Upper lobe of right lung (tissue), 1 donor: ENCODE measurements at regions not wholly inside any gene's neighbourhood (a gene's known extent, or its start where the extent isn't known, plus 50 kb on each side); places are given as distances from the start of the nearest gene placed in this dataset.

Experiments used
- ATAC-seq: fragments of 200-7000 bp; cut with Tn5 transposase; one replicate; pipeline ENCODE4 v1.9.1; 2020; ENCODE audit warnings: mild to moderate bottlenecking, moderate library complexity
- DNase-seq: peaks from one replicate; pipeline ENCODE4 v3.0.0-alpha.2; 2020
- H3K27ac ChIP-seq: fragments of 200-600 bp; one replicate; pipeline ENCODE4 v1.8.0; 2022
- H3K27me3 ChIP-seq: fragments of 200-600 bp; one replicate; pipeline ENCODE4 v1.8.0; 2022; ENCODE audit warnings: mild to moderate bottlenecking
- H3K36me3 ChIP-seq: fragments of 200-600 bp; one replicate; pipeline ENCODE4 v1.8.0; 2022
- H3K4me1 ChIP-seq: fragments of 200-600 bp; one replicate; pipeline ENCODE4 v1.8.0; 2022
- H3K4me3 ChIP-seq: fragments of 200-600 bp; one replicate; pipeline ENCODE4 v1.8.0; 2022; ENCODE audit warnings: mild to moderate bottlenecking
- H3K9me3 ChIP-seq: fragments of 200-600 bp; one replicate; pipeline ENCODE4 v1.8.0; 2022
- intact Hi-C: fragments of 100-400 bp; cut with DNase I; formaldehyde crosslinking; loops from one replicate; pipeline ENCODE4 v1.11.0; 2022
- TF ChIP-seq, protein P1 (sequence below): fragments of 200-600 bp; IDR thresholded peaks from one replicate; pipeline ENCODE4 v1.8.0; 2022; ENCODE audit warnings: antibody characterized with exemption
- donor health status: DM: no; HTN: yes; CAD: no; lungs with severe emphysema.

DNA sequence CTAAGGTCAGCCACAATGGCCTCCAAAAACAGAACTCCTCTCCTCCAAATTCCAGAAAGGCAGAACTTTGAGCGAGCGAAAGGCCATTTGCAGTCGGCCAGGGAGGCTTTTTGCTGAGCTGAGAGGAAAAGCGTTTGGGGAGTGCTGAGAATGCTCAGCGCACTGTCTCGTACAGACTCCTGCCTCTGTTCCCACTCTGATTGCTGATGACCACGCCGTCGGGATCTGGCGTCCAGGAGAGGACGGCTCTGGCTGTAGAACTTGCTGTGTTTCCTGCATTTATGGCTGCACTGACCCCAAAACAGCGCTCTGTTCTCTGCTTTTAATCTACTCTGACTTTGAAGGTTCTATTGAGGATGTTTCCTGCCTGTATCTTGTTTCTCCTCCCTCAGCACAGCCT is 82.4 kb upstream of the WSCD2 start:
- no peak overlapping the region for H3K27ac ChIP-seq
- H3K9me3 ChIP-seq = no peaks in the 10 kb centered on the region
- TF ChIP-seq, protein P1, sequence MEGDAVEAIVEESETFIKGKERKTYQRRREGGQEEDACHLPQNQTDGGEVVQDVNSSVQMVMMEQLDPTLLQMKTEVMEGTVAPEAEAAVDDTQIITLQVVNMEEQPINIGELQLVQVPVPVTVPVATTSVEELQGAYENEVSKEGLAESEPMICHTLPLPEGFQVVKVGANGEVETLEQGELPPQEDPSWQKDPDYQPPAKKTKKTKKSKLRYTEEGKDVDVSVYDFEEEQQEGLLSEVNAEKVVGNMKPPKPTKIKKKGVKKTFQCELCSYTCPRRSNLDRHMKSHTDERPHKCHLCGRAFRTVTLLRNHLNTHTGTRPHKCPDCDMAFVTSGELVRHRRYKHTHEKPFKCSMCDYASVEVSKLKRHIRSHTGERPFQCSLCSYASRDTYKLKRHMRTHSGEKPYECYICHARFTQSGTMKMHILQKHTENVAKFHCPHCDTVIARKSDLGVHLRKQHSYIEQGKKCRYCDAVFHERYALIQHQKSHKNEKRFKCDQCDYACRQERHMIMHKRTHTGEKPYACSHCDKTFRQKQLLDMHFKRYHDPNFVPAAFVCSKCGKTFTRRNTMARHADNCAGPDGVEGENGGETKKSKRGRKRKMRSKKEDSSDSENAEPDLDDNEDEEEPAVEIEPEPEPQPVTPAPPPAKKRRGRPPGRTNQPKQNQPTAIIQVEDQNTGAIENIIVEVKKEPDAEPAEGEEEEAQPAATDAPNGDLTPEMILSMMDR = no peak
- intact Hi-C loops = no loop called here
- H3K27me3 ChIP-seq = peaks cover 4% of the 10 kb centered on the region
- no peaks in the 10 kb centered on the region for H3K4me1 ChIP-seq
- no peaks in the 10 kb centered on the region for H3K36me3 ChIP-seq
- ATAC-seq = no peak
- DNase-seq = no peak
- H3K4me3 ChIP-seq = no peak overlapping the region

DNA sequence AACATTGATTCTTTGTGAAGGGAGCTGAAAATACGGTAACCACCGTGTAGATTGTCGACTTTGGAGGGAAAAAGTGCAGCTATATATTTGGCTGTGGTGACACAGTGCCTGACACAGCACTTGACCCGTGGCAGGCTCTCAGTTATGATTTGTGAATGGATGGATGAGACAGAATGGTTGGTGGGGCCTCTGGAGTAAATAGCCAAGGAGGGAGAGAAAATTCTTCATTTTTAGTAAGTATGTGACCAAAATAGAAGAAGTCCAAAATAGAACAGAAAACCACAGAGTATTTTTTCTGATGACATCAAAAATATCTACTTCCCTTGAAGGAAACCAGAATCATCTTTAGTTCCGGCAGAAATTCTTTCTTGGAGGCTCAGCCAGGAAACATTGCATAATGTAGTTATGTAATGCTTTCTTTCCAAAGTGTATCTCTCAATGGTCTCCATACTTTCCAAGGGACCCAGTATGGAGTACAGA is 82.0 kb upstream of the WSCD2 start:
- ATAC-seq = no peak
- Histone ChIP-seq H3K36me3 (no peaks in the 10 kb centered on the region), H3K27ac (no peak overlapping the region), H3K27me3 (peaks cover 4% of the 10 kb centered on the region), H3K9me3 (no peaks in the 10 kb centered on the region), H3K4me1 (no peaks in the 10 kb centered on the region), H3K4me3 (no peak overlapping the region)
- no peak for DNase-seq
- intact Hi-C loops = no loop called here
- TF ChIP-seq, protein P1 = no peak

DNA sequence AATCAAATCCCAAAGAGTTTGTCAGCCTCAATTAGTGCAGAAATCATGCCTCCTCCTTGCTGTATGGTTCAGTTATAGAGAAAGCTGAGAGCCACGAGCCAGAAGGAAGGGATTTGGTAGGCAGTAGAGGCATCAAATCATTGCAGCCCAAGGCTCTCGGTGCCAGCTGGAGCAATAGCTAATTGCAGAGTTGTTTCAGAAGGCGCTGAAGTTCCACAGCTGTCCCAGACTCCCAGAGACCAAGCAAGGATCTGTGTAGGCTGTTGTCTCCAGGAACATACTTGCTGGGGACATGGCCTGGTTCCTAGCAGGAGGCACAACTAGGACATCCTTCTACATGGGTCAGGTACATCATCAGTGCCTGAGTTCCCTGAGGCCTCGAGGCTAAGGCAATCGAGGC is 80.4 kb upstream of the WSCD2 start:
- ATAC-seq (no peak), DNase-seq (no peak)
- Histone ChIP-seq H3K4me1 (no peaks in the 10 kb centered on the region), H3K9me3 (no peaks in the 10 kb centered on the region), H3K27ac (no peak overlapping the region), H3K4me3 (no peak overlapping the region), H3K36me3 (no peaks in the 10 kb centered on the region), H3K27me3 (peaks cover 4% of the 10 kb centered on the region)
- intact Hi-C loops = no loop called here
- TF ChIP-seq, protein P1 = no peak

DNA sequence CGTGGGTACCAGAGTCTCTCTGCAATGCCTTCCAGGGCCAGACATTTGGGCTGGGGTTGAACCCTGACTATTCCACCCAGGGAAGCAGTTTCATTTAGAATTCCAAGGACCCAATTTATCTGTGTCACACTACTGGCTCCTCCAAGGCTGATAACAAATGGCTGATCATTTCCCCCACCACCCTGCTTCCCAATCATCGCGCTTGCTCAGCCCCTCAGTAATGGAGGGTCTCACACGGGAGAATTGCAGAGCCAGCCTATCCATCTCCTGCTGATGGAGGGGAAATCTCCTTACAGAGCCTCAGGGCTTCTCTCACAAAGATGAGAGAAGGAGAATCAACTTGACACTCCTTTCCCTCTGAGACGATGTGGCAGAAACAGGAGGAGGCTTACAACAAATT is 78.4 kb upstream of the WSCD2 start:
- no peaks in the 10 kb centered on the region for H3K27me3 ChIP-seq
- intact Hi-C loops = no loop called here
- TF ChIP-seq, protein P1 = no peak
- H3K4me3 ChIP-seq = no peak overlapping the region
- DNase-seq (no peak), ATAC-seq (no peak)
- no peak overlapping the region for H3K27ac ChIP-seq
- no peaks in the 10 kb centered on the region for H3K4me1 ChIP-seq
- H3K36me3 ChIP-seq = no peaks in the 10 kb centered on the region
- H3K9me3 ChIP-seq = no peaks in the 10 kb centered on the region

DNA sequence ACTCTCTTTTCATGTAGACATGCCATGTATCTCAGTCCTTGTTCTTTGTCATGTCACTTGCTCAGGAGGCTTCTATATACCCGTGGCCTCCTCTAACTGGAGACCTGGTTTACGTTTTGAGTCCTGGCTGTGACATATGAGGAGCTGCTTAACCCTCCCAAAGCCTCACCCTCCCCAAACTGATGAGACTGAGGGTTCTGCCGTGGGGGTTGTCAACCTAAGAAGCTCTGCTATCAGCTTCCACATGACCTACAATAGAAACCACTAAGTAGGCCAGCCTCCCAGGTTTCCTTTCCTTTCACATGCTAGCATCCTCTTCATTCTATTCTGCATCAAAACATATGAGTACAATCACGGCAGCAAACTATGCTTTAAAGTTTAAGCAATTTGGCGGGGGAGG is 76.8 kb upstream of the WSCD2 start:
- ATAC-seq = no peak
- TF ChIP-seq, protein P1 = no peak
- intact Hi-C loops = no loop called here

DNA sequence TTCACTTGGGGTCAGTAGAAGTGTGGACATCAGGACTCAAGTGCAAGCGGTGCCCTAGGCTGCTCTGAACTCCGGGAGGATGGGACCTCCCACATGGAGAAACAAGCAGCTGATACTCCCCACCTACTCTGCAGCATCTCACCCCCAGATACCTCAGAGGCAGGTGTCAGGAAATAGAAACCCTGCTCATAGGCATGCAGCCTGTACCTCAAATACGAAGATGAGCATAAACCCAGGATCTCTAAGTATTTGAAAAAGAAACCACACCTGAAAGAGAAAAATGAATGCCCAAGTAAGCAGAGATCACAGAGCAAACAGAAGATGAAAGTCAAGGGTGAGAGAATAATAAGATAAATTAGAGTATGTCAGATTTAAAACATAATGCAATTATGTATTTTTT is 75.6 kb upstream of the WSCD2 start:
- no peak for DNase-seq
- Histone ChIP-seq H3K27ac (no peak overlapping the region), H3K27me3 (no peaks in the 10 kb centered on the region), H3K4me1 (no peaks in the 10 kb centered on the region), H3K36me3 (no peaks in the 10 kb centered on the region), H3K9me3 (no peaks in the 10 kb centered on the region), H3K4me3 (no peak overlapping the region)
- ATAC-seq = no peak
- intact Hi-C loops = no loop called here
- TF ChIP-seq, protein P1 = no peak

More for the DNA sequence above, 76.8 kb upstream of the WSCD2 start:
- Histone ChIP-seq H3K27ac (no peak overlapping the region), H3K4me1 (no peaks in the 10 kb centered on the region), H3K9me3 (no peaks in the 10 kb centered on the region), H3K4me3 (no peak overlapping the region), H3K36me3 (no peaks in the 10 kb centered on the region), H3K27me3 (no peaks in the 10 kb centered on the region)
- DNase-seq = no peak
